Spleen (tissue), 7 donors: ENCODE measurements at regions not wholly inside any gene's neighbourhood (a gene's known extent, or its start where the extent isn't known, plus 50 kb on each side); places are given as distances from the start of the nearest gene placed in this dataset.

Experiments
- CTCF ChIP-seq, 11 experiments: fragments of 200-600 bp in 7 of 11; fragments of 450-650 bp in 4 of 11; sonication (generic) in 4 of 11; IDR thresholded peaks in 8 of 11; conservative IDR thresholded peaks in 3 of 11; 1 replicate in 7 of 11; 2 replicates in 4 of 11; pipeline versions ENCODE4 v1.4.0 to v1.8.0; 2016 to 2021; ENCODE audit warnings: antibody characterized with exemption in 11 of 11, inconsistent platforms in 4 of 11, mild to moderate bottlenecking in 1 of 11
- POLR2A ChIP-seq, 3 donors: fragments of 450-650 bp; IDR thresholded peaks; one replicate each; pipeline ENCODE4 v1.5.1; 2017; ENCODE audit warnings: antibody characterized with exemption in 3 of 3, mild to moderate bottlenecking in 1 of 3
- POLR2AphosphoS5 ChIP-seq, 3 donors: sonication (generic); formaldehyde crosslinking; IDR thresholded peaks; one replicate each; pipeline ENCODE4 v1.5.1; 2017; ENCODE audit warnings: antibody characterized with exemption in 3 of 3
- donor health status: DM: no; HTN: no; CAD: no; lungs with moderate emphysema.
- donor health status: DM: no; HTN: no; CAD: no.
- donor health status: DM: no; HTN: no; CAD: no.

- TF ChIP-seq POLR2AphosphoS5 (IDR thresholded peaks at IDR 0.05) (no peak), POLR2A (IDR thresholded peaks at IDR 0.05) (no peak), CTCF (IDR thresholded peaks at IDR 0.05 in 8 of 11, conservative IDR thresholded peaks at IDR 0.05 in 3 of 11) (no peak)
Observed at GRCh38 chr18:60024857-60025256, 125.1 kb downstream of the PMAIP1 start.
